ENCODE measurements at regions not wholly inside any gene's neighbourhood (a gene's known extent, or its start where the extent isn't known, plus 50 kb on each side); places are given as distances from the start of the nearest gene placed in this dataset.

- Histone ChIP-seq H3K4me3 (ENCODE audit: low read depth, low read length, poor library complexity, severe bottlenecking) (no peak overlapping the region), H3K27me3 (replicated peaks; ENCODE audit: insufficient read depth, low read depth, low read length, poor library complexity) (no peaks in the 10 kb centered on the region), H3K9me3 (ENCODE audit: low read depth, low read length, poor library complexity, severe bottlenecking) (peaks cover 8% of the 10 kb centered on the region), H3K27ac (ENCODE audit: low read depth, low read length, poor library complexity, severe bottlenecking) (no peak overlapping the region), H3K4me1 (ENCODE audit: insufficient read depth, low read length, poor library complexity, severe bottlenecking) (no peaks in the 10 kb centered on the region), H3K36me3 (ENCODE audit: insufficient read depth, low read length, poor library complexity, severe bottlenecking) (no peaks in the 10 kb centered on the region)
- CTCF ChIA-PET, result no interaction called here
- intact Hi-C loops (cut with micrococcal nuclease; ENCODE audit: unreplicated experiment), result no loop called here
- POLR2A ChIA-PET (ENCODE audit: low non-redundant PET), result no interaction called here
- no TSS peak for BruUV-seq (replicated peaks)
- DNase-seq (ENCODE audit: low spot score), result no peak
- TF ChIP-seq EZH2 (IDR thresholded peaks at IDR 0.05; ENCODE audit: borderline replicate concordance, low read depth, low read length, poor library complexity, severe bottlenecking), result no peak
- no peak for TF ChIP-seq CTCF (conservative IDR thresholded peaks at IDR 0.05; ENCODE audit: low read depth, low read length)
Measured at GRCh38 chr11:97722065-97722464, 1298.7 kb upstream of the CNTN5 start.

- no peak for TF ChIP-seq CTCF (conservative IDR thresholded peaks at IDR 0.05; ENCODE audit: low read depth, low read length)
- TF ChIP-seq EZH2 (IDR thresholded peaks at IDR 0.05; ENCODE audit: borderline replicate concordance, low read depth, low read length, poor library complexity, severe bottlenecking), result no peak
- Histone ChIP-seq H3K27me3 (replicated peaks; ENCODE audit: insufficient read depth, low read depth, low read length, poor library complexity) (no peaks in the 10 kb centered on the region), H3K36me3 (ENCODE audit: insufficient read depth, low read length, poor library complexity, severe bottlenecking) (no peaks in the 10 kb centered on the region), H3K9me3 (ENCODE audit: low read depth, low read length, poor library complexity, severe bottlenecking) (peaks cover 8% of the 10 kb centered on the region), H3K4me3 (ENCODE audit: low read depth, low read length, poor library complexity, severe bottlenecking) (no peak overlapping the region), H3K4me1 (ENCODE audit: insufficient read depth, low read length, poor library complexity, severe bottlenecking) (no peaks in the 10 kb centered on the region), H3K27ac (ENCODE audit: low read depth, low read length, poor library complexity, severe bottlenecking) (no peak overlapping the region)
- ChIA-PET POLR2A (ENCODE audit: low non-redundant PET) (interaction anchor here (0.8 kb wide), 1 partner anchor 1452 kb away, joined by 3 read pairs; no protein-coding TSS in a partner anchor), CTCF (no interaction called here)
- no peak for DNase-seq (ENCODE audit: low spot score)
- intact Hi-C loops (cut with micrococcal nuclease; ENCODE audit: unreplicated experiment), result no loop called here
- BruUV-seq (replicated peaks), result no TSS peak
Measured at GRCh38 chr11:97722721-97723120, 1298.0 kb upstream of the CNTN5 start.

GRCh38 chr11:97729546-97730272, 1291.0 kb upstream of the CNTN5 start:
- no peak for DNase-seq (ENCODE audit: low spot score)
- Histone ChIP-seq H3K27me3 (replicated peaks; ENCODE audit: insufficient read depth, low read depth, low read length, poor library complexity) (no peaks in the 10 kb centered on the region), H3K36me3 (ENCODE audit: insufficient read depth, low read length, poor library complexity, severe bottlenecking) (no peaks in the 10 kb centered on the region), H3K4me3 (ENCODE audit: low read depth, low read length, poor library complexity, severe bottlenecking) (no peak overlapping the region), H3K9me3 (ENCODE audit: low read depth, low read length, poor library complexity, severe bottlenecking) (peaks cover 9% of the 10 kb centered on the region), H3K4me1 (ENCODE audit: insufficient read depth, low read length, poor library complexity, severe bottlenecking) (no peaks in the 10 kb centered on the region), H3K27ac (ENCODE audit: low read depth, low read length, poor library complexity, severe bottlenecking) (no peak overlapping the region)
- ChIA-PET CTCF (no interaction called here), POLR2A (ENCODE audit: low non-redundant PET) (no interaction called here)
- TF ChIP-seq CTCF (conservative IDR thresholded peaks at IDR 0.05; ENCODE audit: low read depth, low read length) (no peak), EZH2 (IDR thresholded peaks at IDR 0.05; ENCODE audit: borderline replicate concordance, low read depth, low read length, poor library complexity, severe bottlenecking) (no peak)
- intact Hi-C loops (cut with micrococcal nuclease; ENCODE audit: unreplicated experiment), result no loop called here
- BruUV-seq (replicated peaks), result no TSS peak

Data from A673 (cell line).